ENCODE measurements at regions not wholly inside any gene's neighbourhood (a gene's known extent, or its start where the extent isn't known, plus 50 kb on each side); places are given as distances from the start of the nearest gene placed in this dataset.

- TF ChIP-seq CTCF (IDR thresholded peaks at IDR 0.05): no peak
- no peak for TF ChIP-seq EZH2 (IDR thresholded peaks at IDR 0.05)
- TF ChIP-seq EZH2phosphoT487 (IDR thresholded peaks at IDR 0.05): no peak
Measured at GRCh38 chr18:68164909-68165308, 550.0 kb downstream of the TMX3 start.
